Suppressor macrophage (primary cell): ENCODE measurements at regions not wholly inside any gene's neighbourhood (a gene's known extent, or its start where the extent isn't known, plus 50 kb on each side); places are given as distances from the start of the nearest gene placed in this dataset.
A peak's percentile ranks its signal among the peaks of the same experiment; 100 is the strongest.

ENCODE experiments used
- DNase-seq, 4 experiments: peaks; one replicate each; pipeline ENCODE4 v3.0.0-alpha.2; 2020 to 2022

- peak in 3 of 4 experiments; percentile 0 to 46 (median 16) for DNase-seq
Measured at GRCh38 chr21:10270211-10270610, 251.2 kb upstream of the TPTE start.

DNA sequence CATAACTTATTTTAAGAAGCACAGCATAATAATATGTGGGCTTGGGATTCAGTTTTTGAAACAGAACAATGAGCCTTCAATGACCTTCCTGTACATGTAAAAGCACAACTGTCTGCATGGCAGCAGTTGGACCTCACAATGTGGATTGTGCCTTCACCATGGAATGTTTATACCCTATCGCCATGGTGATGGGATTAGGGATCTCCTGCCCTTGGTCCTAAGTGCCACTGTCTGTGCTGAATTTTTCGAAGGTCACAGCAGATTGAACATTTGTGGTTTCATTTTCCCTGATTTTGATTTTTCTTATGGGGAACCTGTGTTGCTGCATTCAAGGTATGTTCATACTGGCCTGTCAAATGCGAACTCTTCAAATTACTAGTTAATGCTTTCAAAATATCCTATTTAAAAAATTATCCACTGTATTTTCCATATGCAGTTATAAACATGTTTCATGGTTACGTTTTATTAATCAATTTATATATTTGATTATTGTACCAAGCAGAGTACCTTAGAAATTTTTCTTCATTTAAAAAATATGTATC lies 249.6 kb upstream of the TPTE start:
- peak in 1 of 4 experiments; percentile 0 for DNase-seq

GRCh38 chr21:10272216-10272615 lies 249.2 kb upstream of the TPTE start:
- DNase-seq, result peak in 2 of 4 experiments; percentile 5 to 17

GRCh38 chr21:10273196-10273595 lies 248.2 kb upstream of the TPTE start:
- no peak for DNase-seq

DNA sequence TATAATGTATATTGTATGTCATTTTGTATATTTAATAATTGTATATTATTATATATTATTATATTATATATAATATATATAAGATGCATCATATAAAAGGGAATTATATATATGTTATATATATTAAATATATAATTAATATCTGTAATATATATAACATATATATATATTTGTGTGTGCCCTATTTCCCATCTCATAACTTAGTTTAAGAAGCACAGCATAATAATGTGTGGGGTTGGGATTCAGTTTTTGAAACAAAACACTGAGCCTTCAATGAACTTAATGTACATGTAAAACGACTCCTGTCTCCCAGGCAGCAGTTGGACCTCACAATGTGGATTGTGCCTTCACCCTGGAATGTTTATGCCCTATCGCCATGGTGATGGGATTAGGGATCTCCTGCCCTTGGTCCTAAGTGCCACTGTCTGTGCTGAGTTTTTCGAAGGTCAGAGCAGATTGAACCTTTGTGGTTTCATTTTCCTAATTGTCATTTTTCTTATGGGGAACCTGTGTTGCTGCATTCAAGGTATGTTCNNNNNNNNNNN lies 247.5 kb upstream of the TPTE start:
- peak in 1 of 4 experiments; percentile 4 for DNase-seq
